ENCODE measurements at regions not wholly inside any gene's neighbourhood (a gene's known extent, or its start where the extent isn't known, plus 50 kb on each side); places are given as distances from the start of the nearest gene placed in this dataset.
"Not testable (repeated sequence)": the region's sequence is repeated elsewhere in the genome, so short reads cannot be mapped to it uniquely, and the experiment has no call there.

DNA sequence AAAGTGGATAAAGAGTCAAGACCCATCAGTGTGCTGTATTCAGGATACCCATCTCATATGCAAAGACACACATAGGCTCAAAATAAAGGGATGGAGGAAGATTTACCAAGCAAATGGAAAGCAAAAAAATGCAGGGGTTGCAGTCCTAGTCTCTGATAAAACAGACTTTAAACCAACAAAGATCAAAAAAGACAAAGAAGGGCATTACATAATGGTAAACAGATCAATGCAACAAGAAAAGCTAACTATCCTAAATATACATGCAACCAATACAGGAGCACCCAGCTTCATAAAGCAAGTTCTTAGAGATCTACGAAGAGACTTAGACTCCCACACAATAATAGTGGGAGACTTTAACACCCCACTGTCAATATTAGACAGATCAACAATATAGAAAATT is 66.7 kb upstream of the LIPC start:
- H3K27me3 Mint-ChIP-seq, POLR2A ChIA-PET, H3K27ac Mint-ChIP-seq: not testable (repeated sequence)

DNA sequence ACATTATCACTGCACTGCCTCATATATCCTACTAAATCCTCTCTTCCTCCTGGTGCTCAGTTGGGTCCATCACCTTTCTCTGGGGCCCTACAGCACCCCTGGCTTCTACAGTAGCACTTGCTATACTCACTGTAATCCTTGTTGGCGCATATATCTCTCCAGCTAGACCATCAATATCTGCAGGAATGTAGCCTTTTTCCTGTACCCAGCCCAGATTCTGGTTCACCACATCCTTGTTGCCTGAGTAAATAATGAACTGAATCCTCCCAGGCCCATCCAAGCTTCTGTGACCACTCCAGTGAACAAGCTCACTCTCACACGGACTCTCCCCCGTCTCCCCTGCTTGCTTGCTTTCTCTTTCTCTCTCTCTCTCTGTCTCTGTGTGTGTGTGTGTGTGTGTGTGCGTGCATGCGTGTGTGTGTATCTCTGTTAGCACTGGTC is 62.5 kb upstream of the LIPC start:
- Mint-ChIP-seq H3K4me1 (ENCODE audit: low read depth) (peaks cover 11% of the 10 kb centered on the region), H3K36me3 (ENCODE audit: low read depth) (no peaks in the 10 kb centered on the region), H3K4me3 (peak overlapping the region; percentile 26), H3K27me3 (no peaks in the 10 kb centered on the region), H3K9me3 (no peaks in the 10 kb centered on the region), H3K27ac (peak overlapping the region; percentile 22)
- no peak overlapping the region for H3K4me3 ChIP-seq (ENCODE audit: low read length)
- H3K27ac ChIP-seq (ENCODE audit: low read depth in 1 of 2, low read length in 2 of 2) = no peak overlapping the region
- peaks cover 0 to under 1% of the 10 kb centered on the region in 2 experiments for H3K27me3 ChIP-seq (ENCODE audit: control insufficient read depth in 1 of 2, insufficient read depth in 2 of 2, low read length in 2 of 2)
- peaks cover 0 to 7% of the 10 kb centered on the region in 2 experiments for H3K9me3 ChIP-seq (ENCODE audit: control insufficient read depth in 1 of 2, insufficient read depth in 1 of 2, low read length in 2 of 2)
- TF ChIP-seq, protein P1, sequence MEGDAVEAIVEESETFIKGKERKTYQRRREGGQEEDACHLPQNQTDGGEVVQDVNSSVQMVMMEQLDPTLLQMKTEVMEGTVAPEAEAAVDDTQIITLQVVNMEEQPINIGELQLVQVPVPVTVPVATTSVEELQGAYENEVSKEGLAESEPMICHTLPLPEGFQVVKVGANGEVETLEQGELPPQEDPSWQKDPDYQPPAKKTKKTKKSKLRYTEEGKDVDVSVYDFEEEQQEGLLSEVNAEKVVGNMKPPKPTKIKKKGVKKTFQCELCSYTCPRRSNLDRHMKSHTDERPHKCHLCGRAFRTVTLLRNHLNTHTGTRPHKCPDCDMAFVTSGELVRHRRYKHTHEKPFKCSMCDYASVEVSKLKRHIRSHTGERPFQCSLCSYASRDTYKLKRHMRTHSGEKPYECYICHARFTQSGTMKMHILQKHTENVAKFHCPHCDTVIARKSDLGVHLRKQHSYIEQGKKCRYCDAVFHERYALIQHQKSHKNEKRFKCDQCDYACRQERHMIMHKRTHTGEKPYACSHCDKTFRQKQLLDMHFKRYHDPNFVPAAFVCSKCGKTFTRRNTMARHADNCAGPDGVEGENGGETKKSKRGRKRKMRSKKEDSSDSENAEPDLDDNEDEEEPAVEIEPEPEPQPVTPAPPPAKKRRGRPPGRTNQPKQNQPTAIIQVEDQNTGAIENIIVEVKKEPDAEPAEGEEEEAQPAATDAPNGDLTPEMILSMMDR (IDR thresholded peaks at IDR 0.05) = no peak
- ChIA-PET POLR2A (interaction anchor here (1.0 to 1.1 kb wide), 2 partner anchors 41 to 381 kb away, joined by 3 to 4 read pairs; no protein-coding TSS in a partner anchor), CTCF (no interaction called here)
- no peaks in the 10 kb centered on the region for H3K36me3 ChIP-seq (ENCODE audit: insufficient read depth, low read length)
- ATAC-seq (ENCODE audit: poor library complexity) (peak; percentile 71), DNase-seq (peak in 6 of 14 experiments; percentile 1 to 55 (median 34))
- intact Hi-C loops (cut with DNase I, micrococcal nuclease) = no loop called here
- H3K4me1 ChIP-seq (ENCODE audit: insufficient read depth, low read length) = no peaks in the 10 kb centered on the region

More for the DNA sequence above, 66.7 kb upstream of the LIPC start:
- H3K27me3 ChIP-seq (ENCODE audit: control insufficient read depth in 1 of 2, insufficient read depth in 2 of 2, low read length in 2 of 2); H3K4me3 Mint-ChIP-seq; H3K9me3 ChIP-seq (ENCODE audit: control insufficient read depth in 1 of 2, insufficient read depth in 1 of 2, low read length in 2 of 2); CTCF ChIA-PET; H3K36me3 Mint-ChIP-seq (ENCODE audit: low read depth); intact Hi-C loops (cut with DNase I, micrococcal nuclease); H3K4me3 ChIP-seq (ENCODE audit: low read length); H3K9me3 Mint-ChIP-seq; DNase-seq; H3K27ac ChIP-seq (ENCODE audit: low read depth in 1 of 2, low read length in 2 of 2); H3K36me3 ChIP-seq (ENCODE audit: insufficient read depth, low read length); ATAC-seq (ENCODE audit: poor library complexity): not testable (repeated sequence)
- peaks cover 15% of the 10 kb centered on the region for H3K4me1 ChIP-seq (ENCODE audit: insufficient read depth, low read length)
- peaks cover 30% of the 10 kb centered on the region for H3K4me1 Mint-ChIP-seq (ENCODE audit: low read depth)

DNA sequence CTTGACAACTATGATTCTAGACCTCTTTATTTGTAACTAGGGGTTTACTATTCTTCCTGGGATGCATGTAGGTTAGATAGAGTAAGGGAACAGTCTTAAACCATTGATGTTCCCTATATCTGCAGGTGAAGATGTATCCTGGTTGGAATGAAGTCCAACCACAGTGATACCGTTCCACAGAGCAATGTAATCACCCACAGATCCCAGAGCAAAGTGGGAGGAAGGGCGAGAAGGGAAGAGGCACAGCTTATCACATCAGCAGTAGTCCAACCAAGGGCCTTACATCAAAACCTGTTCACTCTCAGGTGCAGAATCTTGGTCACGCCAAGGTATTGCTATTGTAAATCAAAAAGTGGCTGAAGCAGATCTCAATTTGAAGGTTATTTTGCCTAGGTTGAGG is 61.8 kb upstream of the LIPC start:
- POLR2A ChIA-PET = interaction anchor here (1.0 to 1.1 kb wide), 2 partner anchors 41 to 380 kb away, joined by 3 to 4 read pairs; no protein-coding TSS in a partner anchor

More for the DNA sequence above, 61.8 kb upstream of the LIPC start:
- Histone ChIP-seq H3K27ac (ENCODE audit: low read depth in 1 of 2, low read length in 2 of 2) (no peak overlapping the region), H3K4me3 (ENCODE audit: low read length) (no peak overlapping the region), H3K27me3 (ENCODE audit: control insufficient read depth in 1 of 2, insufficient read depth in 2 of 2, low read length in 2 of 2) (peaks cover 0 to 5% of the 10 kb centered on the region in 2 experiments), H3K36me3 (ENCODE audit: insufficient read depth, low read length) (no peaks in the 10 kb centered on the region), H3K4me1 (ENCODE audit: insufficient read depth, low read length) (no peaks in the 10 kb centered on the region), H3K9me3 (ENCODE audit: control insufficient read depth in 1 of 2, insufficient read depth in 1 of 2, low read length in 2 of 2) (peaks cover 0 to 7% of the 10 kb centered on the region in 2 experiments)
- no peak for ATAC-seq (ENCODE audit: poor library complexity)
- no peak overlapping the region for H3K4me3 Mint-ChIP-seq
- H3K27me3 Mint-ChIP-seq = no peaks in the 10 kb centered on the region
- no peaks in the 10 kb centered on the region for H3K9me3 Mint-ChIP-seq
- TF ChIP-seq, protein P1 (IDR thresholded peaks at IDR 0.05) = no peak
- CTCF ChIA-PET = no interaction called here
- no peaks in the 10 kb centered on the region for H3K36me3 Mint-ChIP-seq (ENCODE audit: low read depth)
- DNase-seq = no peak
- H3K4me1 Mint-ChIP-seq (ENCODE audit: low read depth) = peaks cover 11% of the 10 kb centered on the region
- H3K27ac Mint-ChIP-seq = no peak overlapping the region
- intact Hi-C loops (cut with DNase I, micrococcal nuclease) = no loop called here

All from CD4-positive, alpha-beta T cell (primary cell).